Caco-2 (cell line): ENCODE measurements at regions not wholly inside any gene's neighbourhood (a gene's known extent, or its start where the extent isn't known, plus 50 kb on each side); places are given as distances from the start of the nearest gene placed in this dataset.

Source experiments
- BruUV-seq: library from RNA; stranded (reverse); fragments of 400-500 nt; replicated peaks from 2 replicates; lab custom pipeline; 2021; lab: Mats Ljungman, UMichigan
- CTCF ChIA-PET: fragments of 300-600 bp; sonication (Branson Sonifier 250); formaldehyde crosslinking; loops from one replicate; lab custom pipeline; 2022; ENCODE audit warnings: antibody characterized with exemption; lab: Charles Lee
- POLR2A ChIA-PET: fragments of 300-600 bp; sonication (Branson Sonifier 250); formaldehyde crosslinking; loops from one replicate; lab custom pipeline; 2022; ENCODE audit warnings: antibody characterized with exemption; lab: Charles Lee
- DNase-seq, 2 experiments: peaks; one replicate each; pipeline versions ENCODE4 v3.0.0 to v3.0.0-alpha.2; 2020 to 2022
- H3K27me3 ChIP-seq: replicated peaks from 2 replicates; pipeline ENCODE4 v1.6.0; 2011; ENCODE audit warnings: low read length; ENCODE audit not compliant: control insufficient read depth, insufficient read depth
- H3K36me3 ChIP-seq: 2 replicates; pipeline ENCODE4 v1.5.1; 2011; ENCODE audit warnings: low read length; ENCODE audit not compliant: control insufficient read depth, insufficient read depth
- H3K4me1 ChIP-seq: fragments of 250-450 bp; sonication (Bioruptor Pico); 2 replicates; pipeline ENCODE4 v1.5.1; 2020; ENCODE audit warnings: mild to moderate bottlenecking
- H3K4me3 ChIP-seq: 2 replicates; pipeline ENCODE4 v1.5.1; 2011; ENCODE audit warnings: low read depth, mild to moderate bottlenecking, control low read depth, low read length
- H3K9me3 ChIP-seq: fragments of 250-450 bp; sonication (Bioruptor Pico); 2 replicates; pipeline ENCODE4 v1.5.1; 2020; ENCODE audit warnings: mild to moderate bottlenecking, moderate library complexity
- H3K27ac Mint-ChIP-seq: one replicate; pipeline ENCODE4 v1.8.0; 2022; ENCODE audit warnings: mixed read lengths; ENCODE audit not compliant: unreplicated experiment
- H3K27me3 Mint-ChIP-seq: one replicate; pipeline ENCODE4 v1.8.0; 2022; ENCODE audit warnings: mixed read lengths; ENCODE audit not compliant: insufficient read depth, unreplicated experiment
- H3K36me3 Mint-ChIP-seq: one replicate; pipeline ENCODE4 v1.8.0; 2022; ENCODE audit warnings: mild to moderate bottlenecking, mixed read lengths; ENCODE audit not compliant: insufficient read depth, unreplicated experiment
- H3K4me1 Mint-ChIP-seq: one replicate; pipeline ENCODE4 v1.8.0; 2022; ENCODE audit warnings: low read depth, mixed read lengths; ENCODE audit not compliant: unreplicated experiment
- H3K4me3 Mint-ChIP-seq: one replicate; pipeline ENCODE4 v1.8.0; 2022; ENCODE audit warnings: mild to moderate bottlenecking, moderate library complexity, mixed read lengths; ENCODE audit not compliant: unreplicated experiment
- H3K9me3 Mint-ChIP-seq: one replicate; pipeline ENCODE4 v1.8.0; 2022; ENCODE audit warnings: mixed read lengths; ENCODE audit not compliant: unreplicated experiment
- CTCF ChIP-seq, 2 experiments: fragments of 200-600 bp in 1 of 2; IDR thresholded peaks; 1 replicate in 1 of 2; 2 replicates in 1 of 2; pipeline versions ENCODE4 v1.5.1 to v1.8.0; 2011 to 2022; ENCODE audit warnings: antibody characterized with exemption in 1 of 2, control low read depth in 1 of 2, inconsistent platforms in 1 of 2, low read depth in 1 of 2, low read length in 1 of 2, mild to moderate bottlenecking in 1 of 2, moderate library complexity in 1 of 2; ENCODE audit not compliant: insufficient read depth in 1 of 2, severe bottlenecking in 1 of 2, unreplicated experiment in 1 of 2
- intact Hi-C: fragments of 100-400 bp; cut with micrococcal nuclease; formaldehyde crosslinking; loops from one replicate; pipeline ENCODE4 v1.10.0; 2022; ENCODE audit not compliant: unreplicated experiment

- POLR2A ChIA-PET, result no interaction called here
- Mint-ChIP-seq H3K9me3 (no peaks in the 10 kb centered on the region), H3K27ac (no peak overlapping the region), H3K27me3 (no peaks in the 10 kb centered on the region), H3K36me3 (no peaks in the 10 kb centered on the region), H3K4me3 (no peak overlapping the region), H3K4me1 (peaks cover 7% of the 10 kb centered on the region)
- no peak for TF ChIP-seq CTCF (IDR thresholded peaks at IDR 0.05; ENCODE audit: insufficient read depth in 1 of 2, low read depth in 1 of 2, low read length in 1 of 2, severe bottlenecking in 1 of 2, unreplicated experiment in 1 of 2)
- CTCF ChIA-PET, result no interaction called here
- Histone ChIP-seq H3K4me1 (peaks cover 6% of the 10 kb centered on the region; the same call in 1 of the 2 replicates), H3K4me3 (no peak overlapping the region), H3K9me3 (no peaks in the 10 kb centered on the region), H3K36me3 (no peaks in the 10 kb centered on the region), H3K27me3 (no peaks in the 10 kb centered on the region)
- intact Hi-C loops, result no loop called here
- DNase-seq, result no peak
- no TSS peak for BruUV-seq
Observed at GRCh38 chr10:94108200-94108599, 114.5 kb downstream of the PLCE1 start.

- H3K4me1 ChIP-seq, result peaks cover 6% of the 10 kb centered on the region; the same call in 1 of the 2 replicates
- peaks cover 7% of the 10 kb centered on the region for H3K4me1 Mint-ChIP-seq
- no peaks in the 10 kb centered on the region for H3K27me3 Mint-ChIP-seq
- BruUV-seq, result no TSS peak
- no peaks in the 10 kb centered on the region for H3K9me3 ChIP-seq
- H3K9me3 Mint-ChIP-seq, result no peaks in the 10 kb centered on the region
- H3K4me3 Mint-ChIP-seq, result no peak overlapping the region
- H3K36me3 ChIP-seq, result no peaks in the 10 kb centered on the region
- intact Hi-C loops, result no loop called here
- no peak overlapping the region for H3K4me3 ChIP-seq
- no peaks in the 10 kb centered on the region for H3K36me3 Mint-ChIP-seq
- H3K27me3 ChIP-seq, result no peaks in the 10 kb centered on the region
- CTCF ChIA-PET, result no interaction called here
- H3K27ac Mint-ChIP-seq, result no peak overlapping the region
- POLR2A ChIA-PET, result no interaction called here
- no peak for DNase-seq
- TF ChIP-seq CTCF (IDR thresholded peaks at IDR 0.05; ENCODE audit: insufficient read depth in 1 of 2, low read depth in 1 of 2, low read length in 1 of 2, severe bottlenecking in 1 of 2, unreplicated experiment in 1 of 2), result no peak
Observed at GRCh38 chr10:94111367-94111766, 117.6 kb downstream of the PLCE1 start.

GRCh38 chr10:94112321-94112720 is 118.6 kb downstream of the PLCE1 start:
- intact Hi-C loops, result no loop called here
- no peaks in the 10 kb centered on the region for H3K9me3 ChIP-seq
- BruUV-seq, result no TSS peak

More at GRCh38 chr10:94112321-94112720, 118.6 kb downstream of the PLCE1 start:
- Mint-ChIP-seq H3K27ac (no peak overlapping the region), H3K36me3 (no peaks in the 10 kb centered on the region), H3K27me3 (no peaks in the 10 kb centered on the region), H3K9me3 (no peaks in the 10 kb centered on the region), H3K4me1 (peaks cover 7% of the 10 kb centered on the region), H3K4me3 (no peak overlapping the region)
- Histone ChIP-seq H3K4me1 (peaks cover 14% of the 10 kb centered on the region; the same call in 1 of the 2 replicates), H3K4me3 (no peak overlapping the region), H3K36me3 (no peaks in the 10 kb centered on the region), H3K27me3 (no peaks in the 10 kb centered on the region)
- CTCF ChIA-PET, result no interaction called here
- no peak for DNase-seq
- POLR2A ChIA-PET, result no interaction called here
- no peak for TF ChIP-seq CTCF (IDR thresholded peaks at IDR 0.05; ENCODE audit: insufficient read depth in 1 of 2, low read depth in 1 of 2, low read length in 1 of 2, severe bottlenecking in 1 of 2, unreplicated experiment in 1 of 2)
